Suprapubic skin (tissue), 4 donors: ENCODE measurements at regions not wholly inside any gene's neighbourhood (a gene's known extent, or its start where the extent isn't known, plus 50 kb on each side); places are given as distances from the start of the nearest gene placed in this dataset.

ENCODE experiments used
- CTCF ChIP-seq, 2 donors: fragments of 200-600 bp in 1 of 2; fragments of 450-650 bp in 1 of 2; sonication (generic) in 1 of 2; IDR thresholded peaks; one replicate each; pipeline ENCODE4 v1.5.1; 2016 to 2019; ENCODE audit warnings: antibody characterized with exemption in 2 of 2, mild to moderate bottlenecking in 1 of 2, moderate library complexity in 1 of 2
- POLR2A ChIP-seq, 2 donors: fragments of 450-650 bp; IDR thresholded peaks; one replicate each; pipeline ENCODE4 v1.6.1; 2017; ENCODE audit warnings: antibody characterized with exemption in 2 of 2, mild to moderate bottlenecking in 2 of 2, moderate library complexity in 2 of 2
- POLR2AphosphoS5 ChIP-seq, 3 donors: sonication (generic); formaldehyde crosslinking; IDR thresholded peaks; one replicate each; pipeline ENCODE4 v1.6.1; 2017; ENCODE audit warnings: antibody characterized with exemption in 3 of 3

DNA sequence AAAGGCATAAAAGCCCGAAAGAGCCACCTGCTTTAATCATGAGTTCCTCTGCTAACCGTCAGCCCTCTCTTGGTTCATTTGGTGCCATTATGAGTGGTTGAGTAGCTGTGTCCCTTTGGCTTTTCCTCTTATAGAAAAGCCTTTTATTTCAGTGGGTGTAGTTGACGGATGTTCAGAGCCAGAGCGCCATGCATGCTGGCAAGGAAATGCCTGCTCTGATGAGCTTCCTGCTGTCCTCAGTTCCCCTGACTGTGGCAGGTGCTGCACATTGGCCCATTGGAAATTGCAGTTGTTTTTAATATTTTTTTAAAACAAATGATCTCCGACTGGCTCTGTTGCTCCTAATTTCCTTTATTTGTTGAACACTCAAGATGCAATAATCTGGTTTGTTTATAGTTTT lies 77.3 kb upstream of the LIMCH1 start:
- no peak for TF ChIP-seq CTCF (IDR thresholded peaks at IDR 0.05)
- no peak for TF ChIP-seq POLR2A (IDR thresholded peaks at IDR 0.05)
- TF ChIP-seq POLR2AphosphoS5 (IDR thresholded peaks at IDR 0.05), result no peak
